ENCODE measurements at regions not wholly inside any gene's neighbourhood (a gene's known extent, or its start where the extent isn't known, plus 50 kb on each side); places are given as distances from the start of the nearest gene placed in this dataset.

- no peak for DNase-seq (ENCODE audit: low read depth)
- no peak for TF ChIP-seq CTCF (IDR thresholded peaks at IDR 0.05; ENCODE audit: control insufficient read depth, insufficient read depth, low read depth, low read length, missing control alignments)
- no peak overlapping the region for H3K4me3 ChIP-seq (ENCODE audit: control insufficient read depth, low read depth, low read length)
These were observed 74.1 kb upstream of the SPATA12 start for GRCh38 chr3:56986347-56986746.

GRCh38 chr3:56985878-56986277 lies 74.6 kb upstream of the SPATA12 start:
- no peak overlapping the region for H3K4me3 ChIP-seq (ENCODE audit: control insufficient read depth, low read depth, low read length)
- peak; percentile 12 for TF ChIP-seq CTCF (IDR thresholded peaks at IDR 0.05; ENCODE audit: control insufficient read depth, insufficient read depth, low read depth, low read length, missing control alignments)
- DNase-seq (ENCODE audit: low read depth) = no peak

- no peak for TF ChIP-seq CTCF (IDR thresholded peaks at IDR 0.05; ENCODE audit: control insufficient read depth, insufficient read depth, low read depth, low read length, missing control alignments)
- H3K4me3 ChIP-seq (ENCODE audit: control insufficient read depth, low read depth, low read length) = no peak overlapping the region
- no peak for DNase-seq (ENCODE audit: low read depth)
These were observed 75.0 kb upstream of the SPATA12 start for GRCh38 chr3:56985460-56985859.

- H3K4me3 ChIP-seq (ENCODE audit: control insufficient read depth, low read depth, low read length) = no peak overlapping the region
- no peak for TF ChIP-seq CTCF (IDR thresholded peaks at IDR 0.05; ENCODE audit: control insufficient read depth, insufficient read depth, low read depth, low read length, missing control alignments)
- DNase-seq (ENCODE audit: low read depth) = no peak
These were observed 77.0 kb upstream of the SPATA12 start for GRCh38 chr3:56983427-56983826.

- TF ChIP-seq CTCF (IDR thresholded peaks at IDR 0.05; ENCODE audit: control insufficient read depth, insufficient read depth, low read depth, low read length, missing control alignments) = no peak
These were observed 78.8 kb upstream of the SPATA12 start for GRCh38 chr3:56981445-56982230.

GRCh38 chr3:56980798-56981390 lies 79.6 kb upstream of the SPATA12 start:
- peak; percentile 99 for DNase-seq (ENCODE audit: low read depth)
- no peak overlapping the region for H3K4me3 ChIP-seq (ENCODE audit: control insufficient read depth, low read depth, low read length)
- TF ChIP-seq CTCF (IDR thresholded peaks at IDR 0.05; ENCODE audit: control insufficient read depth, insufficient read depth, low read depth, low read length, missing control alignments) = no peak

More at GRCh38 chr3:56981445-56982230, 78.8 kb upstream of the SPATA12 start:
- no peak for DNase-seq (ENCODE audit: low read depth)
- H3K4me3 ChIP-seq (ENCODE audit: control insufficient read depth, low read depth, low read length) = no peak overlapping the region

All from AG09309 (cell line).